GM21825 (cell line): ENCODE measurements at regions not wholly inside any gene's neighbourhood (a gene's known extent, or its start where the extent isn't known, plus 50 kb on each side); places are given as distances from the start of the nearest gene placed in this dataset.

ENCODE experiments used
- ATAC-seq: cut with Tn5 transposase; IDR thresholded peaks from one replicate; pipeline ENCODE4 v1.9.1; 2021; ENCODE audit warnings: mild to moderate bottlenecking, moderate library complexity; ENCODE audit not compliant: unreplicated experiment

DNA sequence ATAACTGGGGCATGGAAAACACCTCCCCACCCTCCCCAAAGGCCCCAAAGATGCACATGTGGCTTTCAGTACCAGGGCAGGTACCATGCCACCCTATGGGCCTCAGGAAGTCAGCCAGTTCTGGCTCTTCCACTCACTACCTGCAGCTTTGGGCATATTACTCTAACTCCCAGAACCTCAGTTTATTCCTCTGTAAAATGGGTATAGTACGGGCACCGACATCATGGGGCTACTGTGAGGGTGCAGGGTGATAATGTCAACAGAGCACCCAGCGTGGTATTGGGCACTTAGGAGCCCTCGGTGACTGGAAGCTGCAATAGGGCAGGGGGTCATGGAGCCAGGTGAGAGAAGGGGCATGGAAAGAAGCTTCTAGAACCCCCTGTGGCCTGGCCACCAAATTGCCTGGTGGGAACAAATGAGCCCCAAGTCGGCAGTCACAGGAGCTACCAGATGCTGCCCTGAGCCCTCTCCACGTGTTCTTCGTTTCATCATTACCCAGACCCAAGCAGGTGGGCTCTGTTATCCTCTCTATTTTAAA lies 512.1 kb downstream of the SHQ1 start:
- ATAC-seq, result no peak

- ATAC-seq, result no peak
Measured at GRCh38 chr3:72335458-72336095, 512.7 kb downstream of the SHQ1 start.

DNA sequence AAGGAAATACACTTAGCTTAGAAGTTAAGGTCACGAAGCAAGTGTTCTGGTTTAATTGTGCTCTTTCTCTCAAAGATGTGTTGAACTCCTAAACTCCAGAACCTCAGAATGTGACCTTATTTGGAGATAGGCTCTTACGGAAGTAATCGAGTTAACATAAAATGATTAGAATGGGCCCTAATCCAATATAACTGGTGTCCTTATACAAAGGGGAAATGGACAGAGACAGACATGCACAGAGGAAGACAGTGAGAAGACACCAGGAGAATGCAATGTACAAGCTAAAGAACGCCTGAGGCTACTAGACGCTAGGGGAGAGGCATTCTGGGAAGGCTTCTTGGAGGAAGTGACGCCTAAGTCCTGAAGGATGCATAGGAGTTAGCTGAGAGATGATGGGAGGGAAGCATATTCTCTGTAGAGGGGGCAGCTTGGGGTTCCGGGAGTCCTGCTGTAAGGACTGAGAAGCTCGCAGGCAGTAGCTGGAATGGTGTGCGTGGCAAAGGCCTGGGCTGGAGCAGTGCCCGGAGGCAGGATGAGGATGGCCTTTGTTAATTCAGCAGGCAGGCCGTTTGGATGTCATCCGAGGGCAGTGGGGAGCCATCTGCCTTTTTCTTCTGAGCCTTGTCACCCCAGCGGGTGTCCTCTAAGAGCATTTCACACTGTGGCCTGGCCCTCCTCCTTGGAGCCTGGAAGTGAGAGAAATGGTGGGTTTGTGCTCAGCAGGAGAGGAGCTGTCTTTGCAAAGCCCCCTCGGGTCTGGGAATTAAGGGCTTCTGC lies 513.4 kb downstream of the SHQ1 start:
- no peak for ATAC-seq

GRCh38 chr3:72332689-72333088 lies 515.6 kb downstream of the SHQ1 start:
- no peak for ATAC-seq

DNA sequence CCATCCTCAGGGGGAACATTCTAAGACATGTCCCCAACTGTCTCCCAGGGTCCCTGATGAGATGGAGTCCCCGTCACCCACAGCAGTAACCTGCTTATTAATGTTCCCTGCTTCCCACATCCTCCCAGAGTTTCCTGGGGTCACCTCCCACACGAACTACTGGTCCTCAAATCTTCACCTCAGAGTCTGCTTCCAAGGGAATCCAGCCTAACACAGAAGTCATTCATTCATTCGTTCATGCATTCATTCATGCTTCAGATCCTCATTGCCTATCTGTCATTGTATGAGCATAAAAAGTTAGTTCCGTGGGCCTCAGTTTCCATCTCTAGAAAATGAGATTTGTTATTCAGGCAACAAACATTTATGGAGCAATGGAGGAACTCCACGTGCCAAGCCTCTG lies 516.2 kb downstream of the SHQ1 start:
- ATAC-seq, result no peak

GRCh38 chr3:72331076-72331475 lies 517.2 kb downstream of the SHQ1 start:
- no peak for ATAC-seq

GRCh38 chr3:72329354-72329753 lies 518.9 kb downstream of the SHQ1 start:
- no peak for ATAC-seq

- no peak for ATAC-seq
Measured at GRCh38 chr3:72328755-72329277, 519.4 kb downstream of the SHQ1 start.

DNA sequence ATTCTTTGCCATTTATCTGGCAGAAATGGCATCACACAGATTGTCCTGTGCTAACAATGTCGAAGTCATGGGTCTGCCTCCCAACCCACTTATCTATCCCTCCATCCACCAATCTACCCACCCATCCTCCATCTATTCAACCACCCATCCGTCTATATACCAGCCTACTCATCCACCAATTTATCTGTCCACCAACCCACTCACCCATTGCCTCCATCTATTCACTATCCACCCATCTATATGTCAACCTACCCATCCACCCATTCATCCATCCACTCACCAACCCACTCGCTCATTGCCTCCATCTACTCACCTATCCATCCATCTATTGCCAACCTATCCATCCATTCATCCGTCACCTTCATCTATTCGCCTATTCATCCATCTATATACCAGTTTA lies 521.2 kb downstream of the SHQ1 start:
- ATAC-seq, result no peak

DNA sequence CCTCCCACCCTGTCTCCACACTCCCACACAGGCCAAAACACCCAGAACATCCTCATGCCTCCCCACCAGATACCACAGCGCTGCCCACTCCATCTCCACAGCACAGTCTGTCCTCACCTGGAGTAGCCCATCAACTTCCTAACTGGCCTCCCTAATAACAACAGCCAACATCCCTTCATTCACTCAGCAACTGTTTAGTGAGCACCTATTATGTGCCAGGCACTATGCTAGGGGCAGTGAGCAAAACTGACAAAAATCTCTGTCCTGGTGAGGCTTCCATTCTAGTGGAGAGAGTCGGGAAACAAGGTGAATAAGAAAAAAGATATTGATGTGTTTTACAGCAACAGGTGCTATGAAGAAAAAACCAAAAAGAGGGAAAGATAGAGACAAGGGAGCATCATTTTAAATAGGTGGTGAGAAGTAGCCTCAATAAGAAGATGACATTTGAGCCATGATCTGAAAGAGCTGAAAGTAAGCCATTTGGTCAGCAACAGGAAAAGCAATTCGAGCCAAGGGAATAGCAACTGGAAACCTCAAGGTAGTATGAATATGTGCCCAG lies 523.9 kb downstream of the SHQ1 start:
- no peak for ATAC-seq

DNA sequence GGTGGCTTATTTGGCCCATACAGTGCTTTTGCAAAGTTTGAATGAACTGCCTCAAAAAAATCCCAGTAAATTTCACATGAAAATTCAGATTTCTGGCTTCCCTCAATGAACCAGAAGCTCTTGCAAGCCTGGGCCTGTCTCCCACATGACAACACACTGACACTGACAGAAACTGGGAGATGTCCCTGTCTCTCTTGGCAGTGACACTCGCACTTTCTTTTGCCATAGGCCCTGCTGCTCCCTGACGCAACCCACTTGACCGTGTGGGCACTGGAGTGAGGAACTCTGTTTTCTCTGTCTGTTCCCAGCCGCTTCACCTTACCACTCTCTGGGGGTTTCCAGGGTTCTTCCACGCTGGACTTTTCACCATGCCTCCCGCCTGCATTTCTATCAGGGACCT lies 524.5 kb downstream of the SHQ1 start:
- no peak for ATAC-seq

DNA sequence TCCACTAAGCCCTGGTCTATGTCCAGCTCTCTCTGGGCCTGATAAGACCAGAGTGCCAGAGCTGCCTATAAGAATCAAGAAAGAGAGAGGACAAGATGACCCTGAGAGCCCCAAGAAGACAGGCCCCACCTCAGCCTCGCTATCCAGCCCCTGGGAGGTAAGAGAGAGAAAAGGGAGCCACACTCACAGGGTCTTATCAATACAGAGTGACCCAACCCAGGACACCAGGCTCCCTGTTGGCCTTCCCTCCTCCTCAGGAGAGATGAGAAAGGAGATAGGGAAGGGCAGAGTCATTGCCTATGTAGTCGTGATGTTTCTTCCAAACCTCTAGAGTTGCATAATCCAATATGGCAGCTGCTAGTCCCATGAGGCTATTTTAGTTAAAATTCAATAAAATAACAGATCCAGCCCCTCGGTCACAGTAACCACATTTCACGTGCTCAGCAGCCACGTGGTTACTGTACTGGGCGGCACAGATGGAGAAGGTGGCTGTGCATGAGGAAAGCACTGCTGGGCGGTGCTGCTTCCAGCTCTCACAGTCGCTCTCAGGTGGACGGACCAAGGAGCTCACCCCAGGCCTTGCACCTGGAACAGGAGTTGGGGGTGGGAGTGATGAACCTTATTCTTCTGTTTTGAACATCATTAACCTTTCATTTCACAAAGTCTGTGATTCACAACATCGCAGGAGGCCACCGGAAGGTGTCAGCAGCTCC lies 525.8 kb downstream of the SHQ1 start:
- ATAC-seq, result no peak

DNA sequence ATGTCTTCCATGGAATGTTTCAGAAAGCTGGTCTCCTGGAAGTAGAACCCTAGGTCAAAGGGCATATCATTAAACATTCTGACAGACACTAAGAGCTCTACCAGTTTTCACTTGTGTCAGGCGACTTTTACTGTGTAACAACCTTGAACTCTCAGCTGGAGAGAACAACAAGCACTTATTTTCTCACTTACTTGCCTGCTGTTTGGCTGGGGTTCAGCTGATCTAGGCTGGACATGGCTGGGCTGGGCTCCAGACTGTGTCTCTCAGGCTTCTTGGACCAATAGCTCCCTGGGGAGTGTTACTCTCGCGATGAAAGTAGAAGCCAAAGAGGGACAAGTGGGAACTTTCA lies 527.3 kb downstream of the SHQ1 start:
- ATAC-seq, result no peak

- no peak for ATAC-seq
Measured at GRCh38 chr3:72320095-72320954, 527.9 kb downstream of the SHQ1 start.

- ATAC-seq, result no peak
Measured at GRCh38 chr3:72319194-72320094, 528.8 kb downstream of the SHQ1 start.

GRCh38 chr3:72318504-72319193 lies 529.6 kb downstream of the SHQ1 start:
- ATAC-seq, result no peak

GRCh38 chr3:72317491-72317890 lies 530.8 kb downstream of the SHQ1 start:
- no peak for ATAC-seq

DNA sequence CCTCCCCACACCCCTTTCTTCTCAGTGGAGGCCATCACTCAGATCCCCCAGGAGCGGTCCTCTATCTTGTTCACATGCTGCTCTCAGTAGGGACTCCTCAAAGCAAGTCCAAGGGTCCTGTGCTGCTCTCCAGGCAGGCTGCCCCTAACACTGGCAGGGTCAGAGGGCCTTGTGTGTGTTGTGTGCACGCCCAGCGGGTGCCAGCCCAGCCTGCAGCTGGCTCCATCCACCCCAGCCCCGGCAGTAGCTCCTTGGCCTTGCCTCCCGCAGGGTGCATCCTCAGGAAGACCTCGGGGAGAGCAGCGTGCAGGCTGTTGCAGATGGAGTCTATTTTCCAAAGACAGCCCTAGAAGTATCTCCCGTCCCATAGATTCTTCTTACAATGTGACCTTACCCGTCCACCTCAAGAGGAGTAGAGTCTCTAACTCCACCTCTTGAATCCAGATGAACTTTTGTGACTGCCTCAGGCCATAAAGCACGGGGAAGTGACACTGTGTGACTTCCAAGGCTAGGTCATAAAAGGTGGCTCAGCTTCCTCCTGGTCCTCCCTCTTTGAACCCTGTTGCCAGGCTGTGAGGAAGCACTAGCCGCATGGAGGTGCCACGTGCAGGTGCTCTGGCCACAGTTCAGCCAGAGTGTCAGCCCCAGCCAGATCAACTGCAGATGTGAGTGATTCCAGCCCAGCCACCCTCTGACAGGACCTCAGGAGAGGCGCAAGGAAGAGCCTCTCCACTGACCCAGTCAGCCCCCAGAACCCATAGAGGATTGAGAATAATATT lies 531.6 kb downstream of the SHQ1 start:
- no peak for ATAC-seq
